WI38 (cell line): ENCODE measurements at regions not wholly inside any gene's neighbourhood (a gene's known extent, or its start where the extent isn't known, plus 50 kb on each side); places are given as distances from the start of the nearest gene placed in this dataset.

Source experiments
- H3K4me3 ChIP-seq: 2 replicates; pipeline ENCODE4 v1.5.1; 2011; ENCODE audit warnings: low read depth, mild to moderate bottlenecking, control low read depth, low read length
- TF ChIP-seq, protein P1 (sequence below): IDR thresholded peaks from 2 replicates; pipeline ENCODE4 v1.5.1; 2012; ENCODE audit warnings: low read depth, mild to moderate bottlenecking, control low read depth, low read length

DNA sequence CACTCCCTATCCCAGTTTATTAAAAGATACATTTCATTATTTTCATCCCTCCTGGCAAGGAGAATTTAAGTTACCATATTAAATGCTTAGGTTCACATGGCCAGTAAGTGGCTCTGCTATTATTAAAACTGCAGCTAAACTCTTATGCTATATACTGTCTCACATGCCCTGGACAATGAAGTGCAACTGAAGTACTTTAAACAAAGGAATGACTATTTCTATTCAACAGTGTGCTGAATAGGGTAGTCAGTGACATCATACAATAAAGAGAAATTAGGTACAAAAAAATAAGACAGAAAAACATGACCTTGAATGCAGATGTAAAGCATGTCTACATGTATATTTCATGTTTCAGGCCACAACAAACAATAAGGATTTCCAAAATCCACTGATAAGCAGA, 282.6 kb upstream of the SMC2 start:
- TF ChIP-seq, protein P1, sequence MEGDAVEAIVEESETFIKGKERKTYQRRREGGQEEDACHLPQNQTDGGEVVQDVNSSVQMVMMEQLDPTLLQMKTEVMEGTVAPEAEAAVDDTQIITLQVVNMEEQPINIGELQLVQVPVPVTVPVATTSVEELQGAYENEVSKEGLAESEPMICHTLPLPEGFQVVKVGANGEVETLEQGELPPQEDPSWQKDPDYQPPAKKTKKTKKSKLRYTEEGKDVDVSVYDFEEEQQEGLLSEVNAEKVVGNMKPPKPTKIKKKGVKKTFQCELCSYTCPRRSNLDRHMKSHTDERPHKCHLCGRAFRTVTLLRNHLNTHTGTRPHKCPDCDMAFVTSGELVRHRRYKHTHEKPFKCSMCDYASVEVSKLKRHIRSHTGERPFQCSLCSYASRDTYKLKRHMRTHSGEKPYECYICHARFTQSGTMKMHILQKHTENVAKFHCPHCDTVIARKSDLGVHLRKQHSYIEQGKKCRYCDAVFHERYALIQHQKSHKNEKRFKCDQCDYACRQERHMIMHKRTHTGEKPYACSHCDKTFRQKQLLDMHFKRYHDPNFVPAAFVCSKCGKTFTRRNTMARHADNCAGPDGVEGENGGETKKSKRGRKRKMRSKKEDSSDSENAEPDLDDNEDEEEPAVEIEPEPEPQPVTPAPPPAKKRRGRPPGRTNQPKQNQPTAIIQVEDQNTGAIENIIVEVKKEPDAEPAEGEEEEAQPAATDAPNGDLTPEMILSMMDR = no peak
- no peak overlapping the region for H3K4me3 ChIP-seq

DNA sequence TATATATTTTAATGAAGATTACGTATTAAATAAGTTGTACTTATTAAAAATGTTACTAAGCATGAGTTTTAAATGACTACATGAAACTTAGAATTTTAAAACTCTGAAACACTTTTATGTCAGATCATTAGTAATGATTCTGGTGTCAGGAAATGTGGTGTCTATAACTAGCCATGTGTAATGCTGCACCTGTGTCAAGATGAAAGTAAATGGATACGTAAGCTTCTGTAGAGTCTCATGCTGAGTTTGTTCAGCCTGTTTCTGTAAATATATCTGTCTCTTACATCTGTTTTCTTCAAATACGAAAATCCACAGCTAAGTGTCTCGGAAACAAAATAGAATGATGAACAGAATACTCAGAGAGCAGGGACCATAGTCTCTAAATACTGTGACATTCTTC, 278.0 kb upstream of the SMC2 start:
- no peak overlapping the region for H3K4me3 ChIP-seq
- TF ChIP-seq, protein P1 = no peak

DNA sequence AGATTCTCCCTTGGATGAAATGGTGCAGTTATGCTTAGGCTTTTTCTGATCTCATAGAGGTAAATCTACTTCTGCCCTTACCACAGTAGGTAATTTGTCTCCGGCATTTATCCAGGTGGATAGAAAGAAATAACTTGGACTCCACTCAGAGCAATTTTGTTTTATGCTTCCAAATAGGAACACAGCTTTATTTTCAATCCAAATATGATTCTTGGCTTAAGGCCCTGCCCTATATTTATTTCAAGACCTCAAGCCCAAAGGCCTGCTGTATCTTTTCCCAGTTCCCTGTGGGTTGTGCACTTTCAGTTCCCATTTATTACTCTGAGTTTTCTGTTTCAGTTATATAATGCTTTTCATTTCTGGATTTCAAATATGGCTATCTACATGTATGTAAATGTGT, 274.2 kb upstream of the SMC2 start:
- TF ChIP-seq, protein P1 = no peak

DNA sequence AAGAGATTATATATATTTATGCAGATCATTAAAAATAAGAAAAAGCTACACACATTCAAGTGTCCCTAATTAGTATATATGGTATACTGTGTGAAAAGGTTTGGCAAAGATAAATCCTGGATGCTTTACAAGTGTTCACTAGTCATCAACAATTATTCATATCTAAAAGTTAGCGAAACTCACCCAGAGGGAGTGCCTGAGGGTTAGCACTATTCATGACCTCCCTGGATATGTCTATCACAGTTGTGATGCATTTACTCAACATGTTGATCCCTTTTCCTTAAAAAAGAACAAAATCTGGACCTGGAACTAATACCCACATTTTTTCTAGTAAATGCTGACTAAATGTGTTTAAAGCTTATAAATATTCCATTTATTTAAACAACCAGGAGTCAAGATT, 273.0 kb upstream of the SMC2 start:
- no peak overlapping the region for H3K4me3 ChIP-seq
- TF ChIP-seq, protein P1 = no peak

More for the DNA sequence above, 274.2 kb upstream of the SMC2 start:
- no peak overlapping the region for H3K4me3 ChIP-seq

DNA sequence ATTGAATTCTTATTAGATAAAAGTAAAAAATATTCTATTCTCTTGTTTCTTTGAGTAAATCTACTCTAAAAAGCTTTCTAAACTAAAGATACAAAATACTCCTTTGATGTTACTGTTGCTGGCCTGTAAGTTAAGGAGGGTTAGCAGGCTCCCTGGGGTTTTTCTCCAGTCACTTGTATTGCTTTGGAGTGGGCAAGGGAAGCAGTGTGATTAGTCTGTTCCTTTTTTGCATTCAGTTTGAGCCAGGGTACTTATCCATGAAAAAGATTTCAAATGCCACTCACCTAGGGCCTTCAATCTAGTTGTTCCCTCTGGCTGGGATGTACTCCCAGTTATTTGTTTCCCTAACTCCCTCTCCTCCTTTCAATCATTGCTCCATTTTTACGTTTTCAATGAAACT, 256.2 kb upstream of the SMC2 start:
- TF ChIP-seq, protein P1 = no peak

DNA sequence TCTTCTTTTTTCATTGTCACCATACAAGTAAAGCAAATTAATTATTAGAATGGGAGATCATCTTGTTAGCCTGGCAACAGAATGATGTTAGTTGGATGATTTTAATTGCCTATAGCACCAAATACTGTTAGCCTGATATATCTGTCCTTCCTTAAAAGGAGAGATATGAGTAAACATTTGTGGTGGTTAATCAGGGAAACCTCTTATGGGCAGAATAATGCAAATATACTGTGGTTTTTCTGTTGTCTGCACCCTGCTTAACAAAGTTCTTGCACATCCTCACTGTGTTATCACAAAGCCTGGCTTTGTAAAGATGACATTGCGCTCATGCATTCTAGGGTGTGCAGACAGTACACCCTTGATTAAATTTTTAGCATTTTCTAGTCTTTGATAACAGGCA, 254.9 kb upstream of the SMC2 start:
- TF ChIP-seq, protein P1 = no peak

More for the DNA sequence above, 256.2 kb upstream of the SMC2 start:
- no peak overlapping the region for H3K4me3 ChIP-seq

DNA sequence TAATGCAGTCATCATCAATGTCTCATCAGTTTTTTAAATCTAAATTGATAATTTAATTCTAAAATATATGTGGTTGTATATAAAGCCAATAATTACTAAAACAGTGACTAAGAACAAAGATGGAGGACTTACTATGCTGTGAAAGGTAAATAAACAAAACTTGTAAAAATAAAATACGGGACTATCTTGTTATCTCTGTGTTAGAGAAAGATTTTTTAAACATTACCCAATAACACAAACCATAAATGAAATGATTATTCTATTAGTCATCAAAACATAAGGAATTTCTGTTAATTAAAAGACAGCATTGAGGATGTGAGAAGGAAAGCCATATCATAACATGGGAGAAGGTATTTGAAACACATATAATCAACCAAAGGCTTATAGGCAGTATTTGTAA, 226.2 kb upstream of the SMC2 start:
- no peak overlapping the region for H3K4me3 ChIP-seq
- TF ChIP-seq, protein P1 = no peak

More for the DNA sequence above, 254.9 kb upstream of the SMC2 start:
- no peak overlapping the region for H3K4me3 ChIP-seq
